Sigmoid colon (tissue), 4 donors: ENCODE measurements at regions not wholly inside any gene's neighbourhood (a gene's known extent, or its start where the extent isn't known, plus 50 kb on each side); places are given as distances from the start of the nearest gene placed in this dataset.

Experiments used
- CTCF ChIP-seq, 4 experiments: fragments of 450-650 bp in 3 of 4; fragments of 200-600 bp in 1 of 4; IDR thresholded peaks; one replicate each; pipeline ENCODE4 v1.5.1; 2016 to 2019; ENCODE audit warnings: antibody characterized with exemption in 4 of 4, mild to moderate bottlenecking in 3 of 4, moderate library complexity in 2 of 4
- POLR2A ChIP-seq, 2 donors: fragments of 450-650 bp; IDR thresholded peaks; one replicate each; pipeline ENCODE4 v1.6.1; 2016; ENCODE audit warnings: antibody characterized with exemption in 2 of 2, mild to moderate bottlenecking in 2 of 2, moderate library complexity in 2 of 2
- POLR2AphosphoS5 ChIP-seq, 4 donors: sonication (generic); formaldehyde crosslinking; IDR thresholded peaks; one replicate each; pipeline ENCODE4 v1.6.1; 2017; ENCODE audit warnings: antibody characterized with exemption in 4 of 4

GRCh38 chr4:42248972-42249371 is 96.5 kb upstream of the BEND4 start:
- no peak for TF ChIP-seq POLR2AphosphoS5 (IDR thresholded peaks at IDR 0.05)
- TF ChIP-seq POLR2A (IDR thresholded peaks at IDR 0.05) = no peak
- no peak for TF ChIP-seq CTCF (IDR thresholded peaks at IDR 0.05)
